GM18508 (cell line): ENCODE measurements at regions not wholly inside any gene's neighbourhood (a gene's known extent, or its start where the extent isn't known, plus 50 kb on each side); places are given as distances from the start of the nearest gene placed in this dataset.

Experiments
- ATAC-seq: cut with Tn5 transposase; IDR thresholded peaks from one replicate; pipeline ENCODE4 v1.9.1; 2021; ENCODE audit warnings: moderate number of reproducible peaks; ENCODE audit not compliant: insufficient read depth, unreplicated experiment

DNA sequence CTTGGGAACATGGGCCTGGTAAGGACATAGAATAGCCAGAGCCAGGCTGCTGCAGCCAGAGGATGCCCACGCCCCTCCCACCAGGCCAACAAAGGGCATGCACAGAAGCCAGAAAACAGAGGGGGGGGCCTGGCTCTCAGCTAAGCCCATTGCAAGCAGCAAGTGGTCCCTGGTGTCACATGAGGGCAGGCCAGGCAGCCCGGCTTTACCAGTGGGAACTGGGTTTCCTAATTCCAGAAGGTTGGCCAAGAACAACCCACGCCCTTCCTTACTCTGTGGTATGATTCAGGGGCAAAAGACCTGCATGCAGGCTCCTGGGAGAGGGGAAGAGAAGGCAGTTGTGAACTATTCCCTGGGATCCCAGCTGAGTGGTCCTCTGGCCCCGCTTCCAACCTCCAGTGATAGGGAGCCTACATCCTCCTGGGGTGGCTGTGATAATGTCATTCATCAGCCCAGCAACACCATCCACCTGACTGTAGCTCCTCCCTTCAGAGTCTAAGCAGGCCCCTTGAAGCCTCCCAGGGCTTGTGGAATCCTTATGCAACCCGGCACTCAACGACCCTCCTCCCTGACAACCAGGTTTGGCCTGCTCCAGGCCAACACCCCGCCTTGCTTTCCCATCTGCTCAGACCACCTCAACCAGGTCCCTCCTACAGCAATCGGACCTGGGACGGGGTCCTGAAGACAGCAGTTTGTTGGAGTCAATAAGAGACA lies 62.1 kb upstream of the LMO1 start:
- ATAC-seq: no peak

GRCh38 chr11:8323161-8323935 lies 59.7 kb upstream of the LMO1 start:
- no peak for ATAC-seq

GRCh38 chr11:8321876-8322275 lies 58.2 kb upstream of the LMO1 start:
- ATAC-seq: no peak

GRCh38 chr11:8320076-8320475 lies 56.4 kb upstream of the LMO1 start:
- ATAC-seq: no peak

- ATAC-seq: no peak
These were observed 54.9 kb upstream of the LMO1 start for GRCh38 chr11:8318536-8318935.

DNA sequence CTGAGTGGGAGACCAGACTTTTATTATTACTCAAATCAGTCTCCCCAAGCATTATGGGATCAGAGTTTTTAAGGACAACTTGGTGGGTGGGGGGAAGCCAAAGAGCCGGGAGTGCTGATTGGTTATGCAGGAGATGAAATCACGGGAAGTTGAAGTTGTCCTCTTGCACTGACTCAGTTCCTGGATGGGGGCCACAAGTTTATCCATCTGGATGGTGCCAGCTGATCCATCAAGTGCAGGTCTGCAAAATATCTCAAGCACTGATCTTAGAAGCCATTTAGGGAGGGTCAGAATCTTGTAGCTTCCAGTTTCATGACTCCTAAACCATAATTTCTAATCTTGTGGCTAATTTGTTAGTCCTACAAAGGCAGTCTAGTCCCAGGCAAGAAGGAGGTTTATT lies 53.5 kb upstream of the LMO1 start:
- ATAC-seq: no peak

GRCh38 chr11:8315954-8316353 lies 52.3 kb upstream of the LMO1 start:
- ATAC-seq: no peak

GRCh38 chr11:8315463-8315862 lies 51.8 kb upstream of the LMO1 start:
- no peak for ATAC-seq

GRCh38 chr11:8314916-8315315 lies 51.2 kb upstream of the LMO1 start:
- no peak for ATAC-seq

DNA sequence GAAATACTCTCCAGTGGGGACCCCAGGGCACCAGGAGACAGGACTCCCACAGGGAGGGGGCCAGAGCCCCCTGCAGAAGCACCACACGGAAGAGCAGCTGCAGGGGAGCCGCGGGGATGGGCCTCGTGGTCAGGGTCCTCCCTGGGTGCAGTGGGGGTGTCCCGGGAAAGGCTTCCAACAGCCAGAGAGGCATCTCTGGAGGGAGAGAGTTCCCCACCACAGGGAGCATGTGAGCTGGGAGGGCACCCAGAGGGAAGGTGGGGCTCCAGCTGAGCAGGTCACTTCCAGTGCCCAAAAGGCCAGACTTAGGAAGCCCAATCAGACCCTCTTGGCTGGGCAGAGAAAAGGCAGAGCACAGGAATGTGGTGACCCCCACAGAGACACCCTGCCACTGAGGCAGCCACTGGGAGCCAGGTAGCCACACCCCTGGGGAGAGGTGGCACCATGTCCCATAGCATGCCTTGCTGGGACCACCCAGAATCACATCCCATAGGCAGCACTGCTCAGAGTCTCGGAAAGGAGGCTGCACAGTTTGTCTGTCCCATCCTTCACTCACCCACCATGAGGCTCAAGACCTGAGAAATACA lies 49.9 kb upstream of the LMO1 start:
- no peak for ATAC-seq
